ENCODE measurements at regions not wholly inside any gene's neighbourhood (a gene's known extent, or its start where the extent isn't known, plus 50 kb on each side); places are given as distances from the start of the nearest gene placed in this dataset.

GRCh38 chr6:113629975-113630737, 227.0 kb upstream of the MARCKS start:
- no peak for ATAC-seq
- in situ Hi-C loops (cut with HindIII; ENCODE audit: low pct_unique_long_range_greater_than_20kb, low sequenced_read_pairs), result no loop called here
- DNase-seq (ENCODE audit: low read depth, low spot score), result no peak
- H3K4me1 ChIP-seq (ENCODE audit: control insufficient read depth, insufficient read depth, low read length), result no peaks in the 10 kb centered on the region; the same call in 1 of the 2 replicates
- no peak overlapping the region for H3K4me3 ChIP-seq (ENCODE audit: low read depth in 2 of 2, low read length in 2 of 2)
- ChIA-PET POLR2A (no interaction called here), CTCF (no interaction called here)
- no peaks in the 10 kb centered on the region for H3K36me3 ChIP-seq (ENCODE audit: control insufficient read depth, insufficient read depth, low read length)
- no peak for TF ChIP-seq TCF7L2 (IDR thresholded peaks at IDR 0.05; ENCODE audit: low read depth, low read length)
- no peak for TF ChIP-seq SIN3A (IDR thresholded peaks at IDR 0.05; ENCODE audit: borderline replicate concordance, insufficient read depth, low read depth, low read length)
- TF ChIP-seq CTCF (IDR thresholded peaks at IDR 0.05), result no peak
- no TSS peak for BruUV-seq (replicated peaks)
- intact Hi-C loops (cut with micrococcal nuclease; ENCODE audit: unreplicated experiment), result no loop called here
- H3K27ac ChIP-seq (ENCODE audit: low read length), result no peak overlapping the region
- H3K9me3 ChIP-seq (ENCODE audit: control insufficient read depth, insufficient read depth, low read depth, low read length), result no peaks in the 10 kb centered on the region
- no peaks in the 10 kb centered on the region for H3K27me3 ChIP-seq (ENCODE audit: control insufficient read depth, insufficient read depth, low read length)

GRCh38 chr6:113630738-113631535, 226.2 kb upstream of the MARCKS start:
- Histone ChIP-seq H3K9me3 (ENCODE audit: control insufficient read depth, insufficient read depth, low read depth, low read length) (no peaks in the 10 kb centered on the region), H3K27ac (ENCODE audit: low read length) (0 out of 2 replicates have a peak overlapping the region, but pooled peaks have one; percentile 4), H3K36me3 (ENCODE audit: control insufficient read depth, insufficient read depth, low read length) (no peaks in the 10 kb centered on the region), H3K4me1 (ENCODE audit: control insufficient read depth, insufficient read depth, low read length) (no peaks in the 10 kb centered on the region; the same call in 1 of the 2 replicates), H3K4me3 (ENCODE audit: low read depth in 2 of 2, low read length in 2 of 2) (no peak overlapping the region), H3K27me3 (ENCODE audit: control insufficient read depth, insufficient read depth, low read length) (no peaks in the 10 kb centered on the region)
- ChIA-PET CTCF (interaction anchor here (0.6 kb wide), 1 partner anchor 76 kb away, joined by 10 read pairs; no protein-coding TSS in a partner anchor), POLR2A (no interaction called here)
- no TSS peak for BruUV-seq (replicated peaks)
- in situ Hi-C loops (cut with HindIII; ENCODE audit: low pct_unique_long_range_greater_than_20kb, low sequenced_read_pairs) (no loop called here), intact Hi-C loops (cut with micrococcal nuclease; ENCODE audit: unreplicated experiment) (no loop called here)
- no peak for TF ChIP-seq POLR2AphosphoS5 (IDR thresholded peaks at IDR 0.05; ENCODE audit: low read depth, low read length)
- TF ChIP-seq SIN3A (IDR thresholded peaks at IDR 0.05; ENCODE audit: borderline replicate concordance, insufficient read depth, low read depth, low read length), result no peak
- no peak for TF ChIP-seq CTCF (IDR thresholded peaks at IDR 0.05)
- TF ChIP-seq, protein P1, sequence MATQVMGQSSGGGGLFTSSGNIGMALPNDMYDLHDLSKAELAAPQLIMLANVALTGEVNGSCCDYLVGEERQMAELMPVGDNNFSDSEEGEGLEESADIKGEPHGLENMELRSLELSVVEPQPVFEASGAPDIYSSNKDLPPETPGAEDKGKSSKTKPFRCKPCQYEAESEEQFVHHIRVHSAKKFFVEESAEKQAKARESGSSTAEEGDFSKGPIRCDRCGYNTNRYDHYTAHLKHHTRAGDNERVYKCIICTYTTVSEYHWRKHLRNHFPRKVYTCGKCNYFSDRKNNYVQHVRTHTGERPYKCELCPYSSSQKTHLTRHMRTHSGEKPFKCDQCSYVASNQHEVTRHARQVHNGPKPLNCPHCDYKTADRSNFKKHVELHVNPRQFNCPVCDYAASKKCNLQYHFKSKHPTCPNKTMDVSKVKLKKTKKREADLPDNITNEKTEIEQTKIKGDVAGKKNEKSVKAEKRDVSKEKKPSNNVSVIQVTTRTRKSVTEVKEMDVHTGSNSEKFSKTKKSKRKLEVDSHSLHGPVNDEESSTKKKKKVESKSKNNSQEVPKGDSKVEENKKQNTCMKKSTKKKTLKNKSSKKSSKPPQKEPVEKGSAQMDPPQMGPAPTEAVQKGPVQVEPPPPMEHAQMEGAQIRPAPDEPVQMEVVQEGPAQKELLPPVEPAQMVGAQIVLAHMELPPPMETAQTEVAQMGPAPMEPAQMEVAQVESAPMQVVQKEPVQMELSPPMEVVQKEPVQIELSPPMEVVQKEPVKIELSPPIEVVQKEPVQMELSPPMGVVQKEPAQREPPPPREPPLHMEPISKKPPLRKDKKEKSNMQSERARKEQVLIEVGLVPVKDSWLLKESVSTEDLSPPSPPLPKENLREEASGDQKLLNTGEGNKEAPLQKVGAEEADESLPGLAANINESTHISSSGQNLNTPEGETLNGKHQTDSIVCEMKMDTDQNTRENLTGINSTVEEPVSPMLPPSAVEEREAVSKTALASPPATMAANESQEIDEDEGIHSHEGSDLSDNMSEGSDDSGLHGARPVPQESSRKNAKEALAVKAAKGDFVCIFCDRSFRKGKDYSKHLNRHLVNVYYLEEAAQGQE (IDR thresholded peaks at IDR 0.05; ENCODE audit: insufficient read depth in 1 of 2, low read depth in 2 of 2, low read length in 1 of 2), result no peak
- TF ChIP-seq TCF7L2 (IDR thresholded peaks at IDR 0.05; ENCODE audit: low read depth, low read length), result no peak
- ATAC-seq, result peak; percentile 62
- DNase-seq (ENCODE audit: low read depth, low spot score), result no peak
